Osteoblast (primary cell): ENCODE measurements at regions not wholly inside any gene's neighbourhood (a gene's known extent, or its start where the extent isn't known, plus 50 kb on each side); places are given as distances from the start of the nearest gene placed in this dataset.

Experiments
- DNase-seq: peaks from one replicate; pipeline ENCODE4 v3.0.0; 2011; ENCODE audit warnings: low spot score, mixed read lengths; ENCODE audit not compliant: insufficient read length; ENCODE audit errors: missing footprints
- H2AFZ ChIP-seq: 2 replicates; pipeline ENCODE4 v1.6.0; 2011; ENCODE audit warnings: mild to moderate bottlenecking, low read length
- H3K27ac ChIP-seq: 2 replicates; pipeline ENCODE4 v1.5.1; 2011; ENCODE audit warnings: mild to moderate bottlenecking, low read depth, low read length, moderate library complexity
- H3K27me3 ChIP-seq: 2 replicates; pipeline ENCODE4 v1.6.0; 2012; ENCODE audit warnings: mild to moderate bottlenecking, control low read depth, inconsistent platforms, low read length, moderate library complexity; ENCODE audit not compliant: insufficient read depth
- H3K36me3 ChIP-seq: 2 replicates; pipeline ENCODE4 v1.5.1; 2011; ENCODE audit warnings: mild to moderate bottlenecking, low read length, control low read depth, moderate library complexity; ENCODE audit not compliant: insufficient read depth
- H3K4me1 ChIP-seq: 2 replicates; pipeline ENCODE4 v1.5.1; 2011; ENCODE audit warnings: mild to moderate bottlenecking, low read length, control low read depth, moderate library complexity; ENCODE audit not compliant: insufficient read depth
- H3K4me2 ChIP-seq: 2 replicates; pipeline ENCODE4 v1.6.0; 2011; ENCODE audit warnings: mild to moderate bottlenecking, low read length; ENCODE audit not compliant: insufficient read depth
- H3K4me3 ChIP-seq: fragments of 200-600 bp; sonication (generic); 3 replicates; pipeline ENCODE4 v1.5.1; 2012; ENCODE audit warnings: mild to moderate bottlenecking, low read length, inconsistent platforms; ENCODE audit not compliant: insufficient read depth
- H3K79me2 ChIP-seq: 2 replicates; pipeline ENCODE4 v1.6.0; 2012; ENCODE audit warnings: mild to moderate bottlenecking, low read length, control low read depth, inconsistent platforms; ENCODE audit not compliant: insufficient read depth
- H3K9me3 ChIP-seq: 2 replicates; pipeline ENCODE4 v1.5.1; 2011; ENCODE audit warnings: low read depth, low read length, control low read depth
- H4K20me1 ChIP-seq: 2 replicates; pipeline ENCODE4 v1.6.0; 2012; ENCODE audit warnings: mild to moderate bottlenecking, low read length, control low read depth; ENCODE audit not compliant: insufficient read depth
- TF ChIP-seq, protein P1 (sequence below): IDR thresholded peaks from 2 replicates; pipeline ENCODE4 v1.5.1; 2011; ENCODE audit warnings: mild to moderate bottlenecking, low read depth, low read length, moderate library complexity; ENCODE audit errors: extremely low read depth

GRCh38 chr4:35867057-35867456, 377.3 kb downstream of the ARAP2 start:
- DNase-seq = no peak
- no peak overlapping the region for H3K27ac ChIP-seq
- TF ChIP-seq, protein P1, sequence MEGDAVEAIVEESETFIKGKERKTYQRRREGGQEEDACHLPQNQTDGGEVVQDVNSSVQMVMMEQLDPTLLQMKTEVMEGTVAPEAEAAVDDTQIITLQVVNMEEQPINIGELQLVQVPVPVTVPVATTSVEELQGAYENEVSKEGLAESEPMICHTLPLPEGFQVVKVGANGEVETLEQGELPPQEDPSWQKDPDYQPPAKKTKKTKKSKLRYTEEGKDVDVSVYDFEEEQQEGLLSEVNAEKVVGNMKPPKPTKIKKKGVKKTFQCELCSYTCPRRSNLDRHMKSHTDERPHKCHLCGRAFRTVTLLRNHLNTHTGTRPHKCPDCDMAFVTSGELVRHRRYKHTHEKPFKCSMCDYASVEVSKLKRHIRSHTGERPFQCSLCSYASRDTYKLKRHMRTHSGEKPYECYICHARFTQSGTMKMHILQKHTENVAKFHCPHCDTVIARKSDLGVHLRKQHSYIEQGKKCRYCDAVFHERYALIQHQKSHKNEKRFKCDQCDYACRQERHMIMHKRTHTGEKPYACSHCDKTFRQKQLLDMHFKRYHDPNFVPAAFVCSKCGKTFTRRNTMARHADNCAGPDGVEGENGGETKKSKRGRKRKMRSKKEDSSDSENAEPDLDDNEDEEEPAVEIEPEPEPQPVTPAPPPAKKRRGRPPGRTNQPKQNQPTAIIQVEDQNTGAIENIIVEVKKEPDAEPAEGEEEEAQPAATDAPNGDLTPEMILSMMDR = no peak
- H3K79me2 ChIP-seq = no peaks in the 10 kb centered on the region
- no peak overlapping the region for H2AFZ ChIP-seq
- no peaks in the 10 kb centered on the region for H3K36me3 ChIP-seq
- no peak overlapping the region for H3K4me3 ChIP-seq
- no peak overlapping the region for H3K4me2 ChIP-seq
- no peaks in the 10 kb centered on the region for H3K27me3 ChIP-seq
- H3K9me3 ChIP-seq = no peaks in the 10 kb centered on the region
- no peaks in the 10 kb centered on the region for H3K4me1 ChIP-seq
- H4K20me1 ChIP-seq = no peaks in the 10 kb centered on the region

DNA sequence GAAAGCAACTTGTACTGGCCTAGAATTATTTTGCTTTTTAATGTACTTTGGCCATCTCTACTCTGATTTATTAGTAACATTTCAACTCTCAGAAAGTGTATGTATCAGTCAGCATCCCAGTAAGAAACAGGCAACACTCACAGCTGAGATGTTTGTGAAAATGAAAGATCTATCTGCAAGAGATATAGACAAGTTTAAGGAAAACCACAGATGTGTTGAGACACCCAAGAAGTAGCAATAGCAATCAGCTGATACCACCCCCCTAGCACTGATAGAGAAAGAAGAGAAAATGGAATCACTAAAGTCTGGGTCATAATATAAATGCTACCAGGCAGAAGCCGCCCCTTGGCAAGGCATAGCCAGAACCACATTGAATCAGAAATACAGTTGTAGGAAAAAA, 372.0 kb downstream of the ARAP2 start:
- Histone ChIP-seq H2AFZ (no peak overlapping the region), H3K27ac (no peak overlapping the region), H3K27me3 (no peaks in the 10 kb centered on the region), H3K4me1 (no peaks in the 10 kb centered on the region), H3K36me3 (no peaks in the 10 kb centered on the region), H3K79me2 (no peaks in the 10 kb centered on the region), H3K4me3 (no peak overlapping the region), H3K9me3 (no peaks in the 10 kb centered on the region), H4K20me1 (no peaks in the 10 kb centered on the region), H3K4me2 (no peak overlapping the region)
- DNase-seq = no peak
- TF ChIP-seq, protein P1 = no peak

DNA sequence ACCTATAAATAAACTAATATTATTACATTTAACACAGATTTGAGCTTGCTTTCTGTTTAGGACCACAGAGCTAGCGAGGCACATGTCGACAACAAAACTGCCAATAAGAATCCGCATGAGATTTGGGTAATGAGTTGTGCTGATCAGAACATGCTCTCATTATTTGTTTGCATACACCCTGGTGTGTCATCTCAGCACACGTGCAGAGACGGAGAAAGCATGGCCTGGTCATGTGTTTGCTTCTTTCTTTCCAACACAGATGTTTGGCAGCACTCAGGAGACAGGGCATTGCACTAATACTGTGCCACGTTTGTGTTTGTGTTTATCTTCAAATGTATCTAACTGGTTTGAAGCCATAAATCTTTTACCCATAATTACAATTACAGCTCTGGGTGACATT, 364.8 kb downstream of the ARAP2 start:
- H3K27ac ChIP-seq = no peak overlapping the region
- no peaks in the 10 kb centered on the region for H3K4me1 ChIP-seq
- H3K27me3 ChIP-seq = no peaks in the 10 kb centered on the region
- TF ChIP-seq, protein P1 = no peak
- no peak for DNase-seq
- H3K4me2 ChIP-seq = no peak overlapping the region
- no peaks in the 10 kb centered on the region for H3K9me3 ChIP-seq
- no peak overlapping the region for H2AFZ ChIP-seq
- H3K36me3 ChIP-seq = no peaks in the 10 kb centered on the region
- H3K79me2 ChIP-seq = no peaks in the 10 kb centered on the region
- no peaks in the 10 kb centered on the region for H4K20me1 ChIP-seq
- H3K4me3 ChIP-seq = no peak overlapping the region

GRCh38 chr4:35883108-35883507, 361.2 kb downstream of the ARAP2 start:
- no peaks in the 10 kb centered on the region for H3K27me3 ChIP-seq
- no peaks in the 10 kb centered on the region for H3K36me3 ChIP-seq
- H3K27ac ChIP-seq = no peak overlapping the region
- no peaks in the 10 kb centered on the region for H4K20me1 ChIP-seq
- H3K4me1 ChIP-seq = no peaks in the 10 kb centered on the region
- no peaks in the 10 kb centered on the region for H3K79me2 ChIP-seq
- TF ChIP-seq, protein P1 = no peak
- no peak overlapping the region for H3K4me2 ChIP-seq
- H3K4me3 ChIP-seq = no peak overlapping the region
- H2AFZ ChIP-seq = no peak overlapping the region
- no peak for DNase-seq
- no peaks in the 10 kb centered on the region for H3K9me3 ChIP-seq
